NCI-H1105 (cell line): ENCODE measurements at regions not wholly inside any gene's neighbourhood (a gene's known extent, or its start where the extent isn't known, plus 50 kb on each side); places are given as distances from the start of the nearest gene placed in this dataset.
"Not testable (repeated sequence)": the region's sequence is repeated elsewhere in the genome, so short reads cannot be mapped to it uniquely, and the experiment has no call there.

Experiments used
- DNase-seq: peaks from one replicate; lab custom pipeline; 2025; lab: John Stamatoyannopoulos, UW

DNA sequence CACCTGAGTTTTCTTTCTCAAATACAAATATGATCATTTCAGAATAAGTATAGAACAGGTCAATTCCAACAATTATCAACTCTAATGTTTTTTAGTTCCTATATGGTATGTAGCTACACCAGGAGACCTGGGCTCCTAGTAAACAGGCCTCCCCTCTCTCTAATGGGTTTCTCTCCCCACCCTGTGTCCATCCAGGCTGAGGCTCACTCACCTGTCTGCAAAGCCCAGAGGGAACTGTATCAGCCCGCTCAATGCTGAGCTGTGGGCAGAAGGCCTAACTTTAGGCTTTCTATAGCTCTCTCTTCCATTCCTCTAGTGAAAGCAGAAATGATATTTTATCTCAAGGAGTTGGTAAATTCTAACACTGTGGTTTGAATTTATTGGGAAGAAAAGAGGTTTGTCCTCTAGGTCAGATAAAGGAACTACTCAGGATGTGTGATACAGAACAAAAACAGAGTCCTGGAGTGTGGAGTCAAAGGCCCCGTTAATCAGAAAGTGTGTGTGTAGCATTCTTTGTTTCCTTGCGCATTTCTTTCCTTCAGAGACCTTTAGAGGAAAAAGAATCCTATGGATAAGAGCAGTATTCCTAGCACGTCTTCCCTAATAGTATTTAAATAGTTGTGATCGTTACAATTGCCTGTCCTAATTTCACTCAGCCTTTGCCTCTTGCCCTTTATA lies 408.9 kb downstream of the PYDC2 start:
- DNase-seq: no peak

DNA sequence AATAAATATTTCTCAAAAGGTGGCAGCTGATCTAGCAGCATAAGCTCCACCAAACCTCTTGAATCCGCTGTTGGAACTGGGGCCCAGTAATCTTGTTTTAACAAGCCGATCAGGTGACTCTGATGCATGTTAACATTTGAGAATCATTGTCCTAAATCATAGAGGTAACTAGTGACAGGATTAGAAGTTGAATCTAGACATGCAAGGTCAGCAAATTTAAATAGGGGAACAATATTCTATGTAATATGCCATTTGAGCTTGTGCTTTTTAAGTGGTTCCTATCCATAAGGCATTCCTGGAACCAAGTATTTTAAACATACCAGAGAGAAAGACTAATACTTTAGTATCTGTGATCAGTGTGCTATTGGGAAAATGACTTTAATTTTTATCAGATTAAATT lies 412.8 kb downstream of the PYDC2 start:
- no peak for DNase-seq

DNA sequence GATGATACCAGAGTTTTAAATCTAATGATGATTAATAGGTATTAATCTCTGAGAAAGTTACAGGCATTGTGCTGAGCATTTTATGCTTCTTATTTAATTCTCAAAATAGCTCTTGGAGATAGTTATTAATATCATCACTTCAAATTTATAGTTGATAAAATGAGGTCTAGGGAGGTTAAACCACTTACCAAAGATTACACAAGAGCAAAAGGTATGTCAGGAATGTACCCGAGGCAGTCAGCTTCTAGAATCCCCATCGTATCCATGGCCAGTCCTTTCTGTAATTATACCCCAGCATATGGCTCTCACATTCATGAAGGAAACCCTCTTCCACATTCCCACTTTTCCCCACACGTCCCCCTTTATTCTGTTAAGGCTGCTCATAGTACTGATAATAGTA lies 421.3 kb downstream of the PYDC2 start:
- no peak for DNase-seq

DNA sequence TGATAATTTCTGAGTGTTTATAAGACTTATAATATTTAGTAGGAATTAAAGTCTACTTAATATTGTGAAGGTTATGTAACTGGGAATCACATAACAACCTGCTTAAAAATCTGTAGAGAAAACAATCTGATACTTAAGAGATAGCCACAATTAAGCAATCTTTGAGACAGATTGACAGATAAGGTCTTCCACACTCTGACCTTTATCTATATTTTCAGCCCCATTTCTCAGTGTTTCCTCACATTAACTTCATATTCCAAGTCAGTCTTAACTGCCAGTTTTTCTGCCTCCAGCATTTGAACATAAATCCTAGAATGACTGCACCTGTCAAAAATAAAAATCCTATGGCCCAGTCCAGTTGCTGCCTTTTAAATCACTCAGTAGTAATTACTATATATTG lies 423.2 kb downstream of the PYDC2 start:
- DNase-seq: no peak

DNA sequence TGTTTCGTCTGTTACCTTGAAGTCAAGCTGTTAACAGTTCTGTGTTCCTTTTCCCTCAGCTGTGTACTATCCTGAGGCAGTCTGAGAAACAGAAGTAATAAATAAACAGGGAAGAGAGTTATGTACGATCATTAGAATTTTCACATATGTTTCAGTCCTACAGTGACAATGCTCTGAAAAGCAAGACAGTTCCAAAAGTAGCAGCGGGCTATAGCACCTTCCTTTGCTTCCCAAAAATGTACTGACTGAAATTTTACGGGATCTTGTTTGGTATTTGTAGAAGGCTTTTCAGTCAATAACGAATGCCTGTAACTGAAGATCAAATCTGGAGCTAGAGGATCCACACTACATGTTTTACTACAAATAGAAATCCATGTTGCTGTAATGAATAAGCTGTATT lies 428.1 kb downstream of the PYDC2 start:
- DNase-seq: no peak

DNA sequence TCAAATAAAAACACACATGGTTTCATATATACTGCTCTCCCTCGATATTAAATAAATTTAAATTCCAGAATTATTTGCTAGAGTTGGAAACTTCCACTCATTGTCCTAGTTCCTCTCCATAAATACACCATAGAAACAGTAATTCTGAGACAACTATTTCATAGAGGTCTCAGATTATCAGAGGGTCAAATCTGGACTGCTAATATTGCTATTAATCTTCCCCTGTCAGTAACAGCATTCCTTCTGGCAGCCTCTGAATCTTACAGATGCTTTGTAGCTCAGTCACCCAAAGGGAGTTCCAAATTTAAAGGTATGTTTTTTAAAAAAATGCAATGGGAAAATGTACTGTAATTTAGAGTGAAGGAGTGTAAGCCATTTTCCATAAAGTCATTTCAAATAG lies 428.8 kb downstream of the PYDC2 start:
- no peak for DNase-seq

DNA sequence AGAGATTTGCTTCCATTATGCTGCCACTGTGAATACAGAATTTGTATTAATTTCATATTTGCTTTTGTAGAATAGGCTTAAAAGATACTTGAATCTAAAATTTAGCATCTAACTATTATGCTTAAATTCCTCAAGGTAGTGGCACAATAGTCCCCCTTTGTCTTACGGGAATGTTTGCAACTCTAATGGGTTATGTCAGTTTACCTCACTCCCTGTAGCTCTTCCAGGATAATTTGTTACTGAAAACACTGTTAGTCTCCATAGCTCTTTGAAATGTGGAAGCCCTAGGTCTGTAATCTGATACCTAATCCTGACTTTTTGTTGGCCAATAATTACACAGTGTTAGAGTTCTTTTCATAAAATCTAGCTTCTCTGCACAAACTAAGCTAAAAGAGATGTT lies 433.4 kb downstream of the PYDC2 start:
- no peak for DNase-seq

DNA sequence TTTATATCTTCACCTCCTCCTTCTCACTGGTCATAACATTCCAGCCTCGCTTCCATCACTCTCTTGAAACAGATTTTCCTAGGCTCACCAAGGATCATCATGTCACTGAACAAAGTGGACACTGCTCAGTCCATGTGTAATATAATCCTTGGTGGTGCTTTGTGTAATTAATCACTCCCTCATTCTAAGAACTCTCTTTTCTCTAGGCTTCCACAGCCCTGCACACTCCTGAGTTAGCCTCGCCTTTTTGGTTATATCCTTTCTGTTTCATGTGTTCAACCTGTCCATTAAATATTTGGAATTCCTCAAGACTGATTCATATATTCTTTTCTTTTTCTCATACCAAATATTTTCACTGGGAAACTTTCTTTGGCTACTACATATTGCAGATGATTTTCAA lies 440.8 kb downstream of the PYDC2 start:
- no peak for DNase-seq

DNA sequence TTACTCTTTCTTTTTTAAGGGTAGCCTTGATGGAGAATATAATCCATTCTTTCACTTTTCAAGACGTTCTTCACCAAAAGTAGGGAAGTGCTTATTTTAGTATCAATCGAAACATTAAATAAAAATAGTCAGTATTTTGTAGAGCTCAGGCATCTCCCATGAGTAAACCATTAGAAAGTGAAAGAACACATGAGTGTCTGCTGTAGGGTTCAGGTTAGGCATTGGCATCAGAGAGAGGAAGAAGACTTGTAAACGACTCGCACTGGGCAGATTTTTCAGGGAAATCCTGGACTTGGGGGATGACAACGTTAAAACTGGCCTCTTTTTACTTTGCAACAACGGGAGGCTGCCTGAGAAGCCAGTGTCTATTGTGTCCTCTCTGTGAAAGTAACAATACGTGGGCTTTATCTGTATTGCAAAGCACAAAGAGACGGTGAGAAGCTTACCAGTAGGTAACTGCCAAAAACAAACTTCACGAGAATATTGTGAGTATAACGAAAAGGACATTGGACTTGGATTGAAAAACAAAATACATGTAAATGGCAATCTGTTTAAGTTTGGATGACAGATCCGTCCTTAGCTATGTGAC lies 451.7 kb downstream of the PYDC2 start:
- no peak for DNase-seq

DNA sequence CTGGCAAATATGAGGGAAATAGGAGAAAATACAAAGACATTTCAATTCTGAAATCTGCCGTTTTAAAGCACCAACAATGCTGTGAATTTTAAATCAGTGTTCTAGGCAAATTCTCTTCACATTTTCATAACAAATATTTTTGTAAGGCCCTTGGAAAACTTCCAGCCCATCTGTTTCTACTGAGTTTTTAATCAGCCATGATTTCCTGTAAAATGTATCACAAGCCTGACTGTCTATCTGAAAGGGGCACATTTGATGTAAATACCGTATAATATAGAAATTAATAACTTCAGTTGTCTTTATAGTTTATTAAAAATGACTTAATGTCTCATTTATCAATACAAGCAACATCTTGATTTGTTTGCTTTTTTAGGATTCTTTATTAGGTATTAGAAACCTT lies 454.7 kb downstream of the PYDC2 start:
- DNase-seq: no peak

DNA sequence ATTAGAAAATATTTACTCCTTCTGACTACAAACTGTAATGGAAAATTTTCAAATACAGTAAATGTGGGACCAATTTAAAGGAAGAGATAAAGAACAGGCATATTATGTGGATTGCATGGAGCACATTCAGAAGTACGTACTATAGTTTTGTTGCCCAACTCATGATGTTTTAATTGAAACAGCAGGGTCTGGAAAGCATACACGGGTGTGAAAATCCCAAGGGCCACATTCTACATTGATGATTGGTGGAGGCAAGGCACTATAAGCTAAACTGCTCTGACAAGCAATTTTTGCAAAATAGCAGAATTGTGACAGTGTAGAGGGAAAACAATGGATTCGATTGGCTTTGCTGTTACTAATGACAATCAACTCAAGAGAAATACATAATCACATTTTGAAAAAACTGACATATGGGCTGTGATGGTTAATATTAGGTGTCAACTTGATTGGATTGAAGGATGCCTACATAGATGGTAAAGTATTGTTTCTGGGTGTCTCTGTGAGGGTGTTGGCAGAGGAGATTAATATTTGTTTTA lies 458.6 kb downstream of the PYDC2 start:
- DNase-seq: no peak

DNA sequence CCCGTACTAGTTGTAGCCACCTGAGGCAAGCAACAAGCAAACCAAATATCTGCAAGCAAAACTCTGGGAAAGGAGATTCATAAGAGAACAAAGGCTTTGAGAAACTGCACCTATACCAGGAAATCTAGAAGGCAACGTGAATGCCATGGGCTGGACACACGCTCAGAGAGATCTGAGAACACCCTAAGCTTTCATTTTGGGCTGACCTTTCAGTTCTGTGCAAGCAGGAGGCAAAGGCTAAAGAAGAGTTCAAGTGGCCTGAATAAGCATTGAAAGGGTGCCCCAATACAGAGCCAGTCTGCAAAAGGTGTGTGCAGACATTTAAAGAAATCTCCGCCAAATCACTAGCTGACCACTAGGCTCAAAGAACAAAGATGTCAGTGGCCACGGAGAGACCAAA lies 461.6 kb downstream of the PYDC2 start:
- no peak for DNase-seq

DNA sequence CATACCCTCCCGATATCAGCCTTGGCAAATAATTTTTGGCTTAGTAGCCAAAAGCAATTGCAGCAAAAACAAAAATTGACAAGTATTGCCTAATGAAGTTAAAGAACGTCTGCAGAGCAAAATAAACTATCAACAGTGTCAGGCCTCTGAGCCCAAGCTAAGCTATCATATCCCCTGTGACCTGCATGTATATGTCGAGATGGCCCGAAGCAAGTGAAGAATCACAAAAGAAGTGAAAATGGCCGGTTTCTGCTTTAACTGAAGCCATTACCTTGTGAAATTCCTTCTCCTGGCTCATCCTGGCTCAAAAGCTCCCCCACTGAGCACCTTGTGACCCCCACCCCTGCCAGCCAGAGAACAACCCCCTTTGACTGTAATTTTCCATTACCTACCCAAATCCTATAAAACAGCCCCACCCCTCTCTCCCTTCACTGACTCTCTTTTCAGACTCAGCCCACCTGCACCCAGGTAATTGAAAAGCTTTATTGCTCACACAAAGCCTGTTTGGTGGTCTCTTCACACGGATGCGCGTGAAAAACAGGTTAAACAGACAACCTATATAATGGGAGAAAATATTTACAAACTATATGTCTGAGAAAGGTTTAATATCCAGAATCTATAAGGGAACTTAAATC lies 466.3 kb downstream of the PYDC2 start:
- not testable (repeated sequence) for DNase-seq

DNA sequence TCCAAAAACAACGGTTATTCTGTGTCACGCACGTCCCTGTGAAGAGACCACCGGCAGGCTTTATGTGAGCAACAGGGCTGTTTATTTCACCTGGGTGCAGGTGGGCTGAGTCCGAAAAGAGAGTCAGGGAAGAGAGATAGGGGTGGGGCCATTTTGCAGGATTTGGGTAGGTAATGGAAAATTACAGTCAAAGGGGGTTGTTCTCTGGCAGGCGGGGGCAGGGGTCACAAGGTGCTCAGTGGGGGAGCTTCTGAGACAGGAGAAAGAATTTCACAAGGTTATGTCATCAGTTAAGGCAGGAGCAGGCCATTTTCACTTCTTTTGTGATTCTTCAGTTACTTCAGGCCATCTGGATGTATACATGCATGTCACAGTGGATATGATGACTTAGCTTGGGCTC lies 467.0 kb downstream of the PYDC2 start:
- not testable (repeated sequence) for DNase-seq

DNA sequence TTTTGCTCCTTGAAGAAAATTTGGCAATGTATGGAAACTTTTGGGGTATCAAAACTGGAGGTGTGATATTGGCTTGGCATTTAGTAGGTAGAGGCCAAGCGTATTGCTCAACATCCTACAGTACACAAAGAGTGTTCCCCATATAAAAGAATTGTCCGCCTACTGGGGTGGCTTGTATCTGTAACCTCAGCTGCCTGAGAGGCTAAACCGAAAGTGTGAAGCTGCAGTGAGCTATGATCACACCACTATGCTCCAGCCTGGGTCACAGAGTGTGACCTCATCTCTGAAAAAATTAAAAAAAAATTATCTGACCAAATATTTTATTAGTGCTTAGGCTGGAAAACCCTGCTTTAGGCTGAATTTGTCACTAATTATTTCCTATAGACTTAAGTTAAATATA lies 483.9 kb downstream of the PYDC2 start:
- no peak for DNase-seq

DNA sequence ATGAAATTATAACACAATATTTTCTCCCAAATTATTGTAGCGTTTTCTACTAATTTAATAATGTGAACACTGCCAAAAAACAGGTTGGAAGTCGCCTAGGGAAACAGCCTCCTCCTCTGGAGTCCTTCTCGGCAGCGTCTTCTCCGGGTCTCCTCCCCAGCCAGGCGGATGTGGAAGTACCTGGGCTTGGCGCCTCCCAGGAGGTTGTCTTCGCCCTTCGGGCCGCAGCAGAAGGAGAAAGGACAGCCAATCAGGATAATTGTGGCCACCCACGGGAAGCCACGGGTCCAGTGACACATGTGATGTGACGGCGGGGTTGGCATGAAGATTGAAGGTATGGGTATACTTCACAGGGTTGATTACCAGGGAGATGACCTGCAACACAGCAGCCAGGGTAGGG lies 491.2 kb downstream of the PYDC2 start:
- DNase-seq: no peak

DNA sequence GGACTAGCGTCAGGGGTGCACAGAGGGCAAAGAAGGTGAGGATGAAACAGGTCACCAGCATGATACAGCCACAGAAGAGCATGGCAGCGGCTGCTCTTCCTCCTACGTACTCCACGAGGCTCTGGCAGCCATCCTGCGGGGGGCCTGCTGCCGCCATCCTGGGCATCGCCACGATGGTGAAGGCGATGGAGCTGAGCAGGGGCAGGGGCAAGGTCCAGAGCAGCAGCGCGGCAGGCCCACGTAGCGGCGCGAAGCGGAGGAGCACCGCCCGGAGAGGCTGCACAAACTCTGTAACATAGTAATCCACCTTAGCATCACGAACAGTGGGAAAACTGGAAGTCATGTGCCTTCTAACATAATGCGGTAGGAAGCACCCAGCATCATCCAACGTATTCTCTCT lies 491.6 kb downstream of the PYDC2 start:
- DNase-seq: no peak

DNA sequence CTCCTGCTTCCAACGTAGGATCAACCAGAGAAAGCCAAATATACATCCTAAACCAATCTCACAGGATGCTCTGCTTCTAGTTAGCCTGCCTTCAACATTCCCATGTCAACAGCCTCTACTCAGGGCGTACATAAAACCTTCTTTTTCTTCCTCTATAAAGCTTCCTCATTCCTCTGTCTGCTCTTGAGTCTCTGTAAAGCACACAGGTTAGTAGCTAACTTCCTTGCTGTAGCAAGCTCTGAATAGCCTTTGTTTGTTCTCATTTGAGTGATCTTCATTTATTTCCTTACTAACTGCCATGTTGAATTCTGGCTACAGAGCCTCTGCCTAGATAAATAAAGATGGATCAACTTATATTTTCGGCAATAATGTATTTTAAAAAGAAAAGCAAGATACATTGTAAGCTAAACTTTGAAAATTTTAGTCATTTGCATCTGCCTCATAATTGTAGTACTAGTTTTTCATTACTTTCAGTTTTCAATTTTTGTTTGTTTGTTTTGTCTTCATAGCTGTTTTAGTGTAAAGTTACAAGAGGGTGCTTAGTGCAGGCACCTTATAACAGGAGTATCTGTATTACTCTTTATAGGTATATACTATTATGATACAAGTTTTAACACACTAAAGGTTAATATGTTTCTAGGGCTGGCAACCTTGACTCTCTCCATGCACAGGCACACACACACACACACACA lies 498.2 kb downstream of the PYDC2 start:
- no peak for DNase-seq

DNA sequence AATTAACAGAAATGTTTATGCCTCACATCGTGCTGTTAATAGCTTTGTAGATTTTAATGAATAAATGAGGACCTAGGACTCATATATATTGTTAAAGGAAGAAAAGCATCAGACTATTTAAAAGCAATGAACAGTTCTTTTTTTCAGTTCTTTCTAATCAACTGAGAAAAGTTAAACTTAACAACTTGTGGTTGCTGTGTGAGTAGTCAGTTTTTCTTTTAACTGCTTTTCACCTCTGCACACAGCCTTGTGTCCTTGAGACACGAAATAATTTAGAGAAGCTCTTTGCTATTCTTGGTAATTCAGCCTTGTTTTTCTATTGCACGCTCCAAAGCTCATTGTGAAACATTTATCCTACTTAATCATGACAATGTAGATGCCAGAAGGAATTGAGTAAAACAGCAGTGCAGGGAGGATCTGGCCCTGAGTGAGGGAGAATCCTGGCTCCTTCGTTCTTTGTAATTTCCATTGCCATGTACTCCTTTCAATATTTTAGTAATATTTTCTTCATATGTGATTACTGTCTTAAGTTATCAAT lies 499.0 kb downstream of the PYDC2 start:
- no peak for DNase-seq

DNA sequence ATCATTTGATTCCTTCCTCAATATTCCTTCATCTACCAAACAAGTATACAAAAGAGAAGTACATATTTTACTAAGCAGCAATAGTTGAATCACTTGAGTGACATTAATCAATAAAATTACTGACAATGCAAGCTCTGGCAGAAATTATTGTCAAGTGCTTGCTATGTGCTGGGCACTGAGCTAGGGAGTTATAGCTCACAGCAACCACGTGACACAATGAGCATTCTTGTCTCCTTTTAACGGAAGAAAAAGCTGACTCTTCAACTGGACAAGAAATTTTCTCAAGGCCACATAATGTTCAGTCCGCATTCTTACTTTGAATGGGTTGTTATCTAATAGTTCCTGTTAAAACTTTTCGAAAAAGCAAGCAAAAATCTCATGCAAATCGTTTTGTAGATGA lies 500.1 kb downstream of the PYDC2 start:
- no peak for DNase-seq

DNA sequence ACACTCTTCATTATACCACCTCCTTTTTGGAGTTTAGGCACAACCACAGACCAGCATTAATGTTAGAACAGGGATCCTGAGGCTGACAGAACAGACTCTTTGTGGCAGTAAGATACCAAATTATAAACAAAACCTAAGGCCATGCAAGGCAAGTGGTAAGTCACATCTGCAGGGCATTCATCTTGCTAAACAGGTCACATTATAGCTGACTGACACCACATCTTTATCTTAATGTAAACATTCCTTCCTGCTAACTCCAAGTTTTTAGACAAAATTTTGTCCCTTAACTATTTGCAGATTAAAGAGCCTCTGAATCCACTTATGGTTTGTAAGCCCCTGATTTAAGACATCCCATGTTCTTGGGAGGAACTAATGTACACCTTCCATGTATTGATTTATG lies 500.6 kb downstream of the PYDC2 start:
- no peak for DNase-seq

DNA sequence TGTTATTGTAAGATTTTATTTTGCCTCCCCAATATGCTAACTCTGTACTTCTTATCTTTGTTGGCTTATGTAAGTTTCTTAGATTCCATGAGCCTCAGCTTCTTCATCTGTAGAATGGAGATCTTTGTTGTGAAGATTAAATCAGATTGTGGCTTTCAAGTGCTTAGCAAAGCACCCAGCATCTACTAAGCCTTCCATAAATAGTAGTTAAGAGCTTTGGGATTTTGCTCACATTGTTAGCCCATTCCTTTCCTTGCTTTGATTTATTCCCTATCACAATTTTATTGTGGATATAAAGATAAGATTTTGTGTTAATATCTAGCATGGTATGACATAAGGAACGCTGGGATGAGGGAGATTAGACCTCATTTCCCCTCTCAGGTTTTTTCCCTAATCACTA lies 501.4 kb downstream of the PYDC2 start:
- no peak for DNase-seq

DNA sequence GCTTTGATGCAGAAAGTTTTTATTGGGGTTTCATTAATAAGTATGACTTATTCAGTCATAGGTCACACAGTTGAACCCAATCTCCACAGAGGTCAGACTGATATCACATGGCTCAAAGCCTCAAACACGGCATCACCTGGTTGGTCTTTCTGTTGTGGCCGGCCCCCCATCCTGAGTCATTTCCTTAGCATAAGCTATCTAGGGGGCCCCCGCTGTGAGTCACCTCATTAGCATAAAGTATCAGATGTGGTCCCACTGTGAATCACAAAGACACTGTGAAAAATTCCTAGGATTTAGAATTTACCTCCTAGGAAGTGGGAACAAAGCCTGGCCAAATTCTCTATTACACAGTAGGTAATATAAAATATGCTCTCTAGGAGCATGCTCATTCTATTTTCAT lies 502.2 kb downstream of the PYDC2 start:
- no peak for DNase-seq
